HG03175 (cell line): ENCODE measurements at regions not wholly inside any gene's neighbourhood (a gene's known extent, or its start where the extent isn't known, plus 50 kb on each side); places are given as distances from the start of the nearest gene placed in this dataset.

Experiments used
- ATAC-seq: cut with Tn5 transposase; IDR thresholded peaks from one replicate; pipeline ENCODE4 v1.9.1; 2021; ENCODE audit warnings: mild to moderate bottlenecking, moderate library complexity; ENCODE audit not compliant: unreplicated experiment

- no peak for ATAC-seq
These were observed 265.3 kb upstream of the HABP2 start for GRCh38 chr10:113287592-113287991.

GRCh38 chr10:113290137-113290536 is 262.7 kb upstream of the HABP2 start:
- no peak for ATAC-seq

GRCh38 chr10:113291413-113291812 is 261.4 kb upstream of the HABP2 start:
- ATAC-seq, result no peak

- ATAC-seq, result no peak
These were observed 260.8 kb upstream of the HABP2 start for GRCh38 chr10:113292086-113292485.

GRCh38 chr10:113292743-113293142 is 260.1 kb upstream of the HABP2 start:
- no peak for ATAC-seq

GRCh38 chr10:113293167-113293566 is 259.7 kb upstream of the HABP2 start:
- ATAC-seq, result no peak

- no peak for ATAC-seq
These were observed 258.0 kb upstream of the HABP2 start for GRCh38 chr10:113294868-113295267.

GRCh38 chr10:113297226-113297625 is 255.6 kb upstream of the HABP2 start:
- no peak for ATAC-seq

GRCh38 chr10:113298616-113299015 is 254.2 kb upstream of the HABP2 start:
- no peak for ATAC-seq

- no peak for ATAC-seq
These were observed 252.7 kb upstream of the HABP2 start for GRCh38 chr10:113300201-113300600.

- peak; percentile 68 for ATAC-seq
These were observed 252.2 kb upstream of the HABP2 start for GRCh38 chr10:113300617-113301016.

GRCh38 chr10:113301342-113301984 is 251.4 kb upstream of the HABP2 start:
- no peak for ATAC-seq

- ATAC-seq, result no peak
These were observed 250.8 kb upstream of the HABP2 start for GRCh38 chr10:113302062-113302461.

GRCh38 chr10:113303544-113304146 is 249.2 kb upstream of the HABP2 start:
- ATAC-seq, result no peak

- ATAC-seq, result no peak
These were observed 248.1 kb upstream of the HABP2 start for GRCh38 chr10:113304726-113305125.

GRCh38 chr10:113305871-113306270 is 247.0 kb upstream of the HABP2 start:
- no peak for ATAC-seq

- ATAC-seq, result no peak
These were observed 243.1 kb upstream of the HABP2 start for GRCh38 chr10:113309791-113310190.

GRCh38 chr10:113310347-113310746 is 242.5 kb upstream of the HABP2 start:
- ATAC-seq, result no peak

- ATAC-seq, result no peak
These were observed 239.7 kb upstream of the HABP2 start for GRCh38 chr10:113313048-113313602.

GRCh38 chr10:113313722-113314121 is 239.1 kb upstream of the HABP2 start:
- no peak for ATAC-seq

- ATAC-seq, result no peak
These were observed 236.3 kb upstream of the HABP2 start for GRCh38 chr10:113316506-113316905.

- no peak for ATAC-seq
These were observed 235.4 kb upstream of the HABP2 start for GRCh38 chr10:113317489-113317888.

GRCh38 chr10:113319479-113319878 is 233.4 kb upstream of the HABP2 start:
- ATAC-seq, result no peak
